ENCODE measurements at regions not wholly inside any gene's neighbourhood (a gene's known extent, or its start where the extent isn't known, plus 50 kb on each side); places are given as distances from the start of the nearest gene placed in this dataset.

DNA sequence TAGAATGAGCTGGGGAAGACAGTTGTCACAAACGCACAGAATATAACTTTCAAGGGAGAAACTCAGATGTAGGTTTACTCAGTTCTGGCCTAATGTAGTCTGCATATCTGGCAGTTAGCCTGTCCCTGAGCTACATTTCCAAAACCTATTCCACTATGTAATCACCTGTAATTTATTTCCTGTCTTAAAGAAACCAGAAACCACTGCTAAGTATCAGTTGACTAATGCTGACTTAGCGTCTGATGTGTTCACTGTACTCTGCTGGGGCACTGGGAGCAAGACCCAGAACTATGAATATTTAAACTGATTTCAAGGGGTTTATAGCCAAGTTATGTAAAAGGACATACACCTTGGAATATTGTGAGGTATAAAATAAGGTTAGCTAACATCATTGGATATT lies 1995.2 kb upstream of the PIK3C3 start (continued):
- no peak for TF ChIP-seq KAT2A (conservative IDR thresholded peaks at IDR 0.05; ENCODE audit: control insufficient read depth, low read depth, low read length)
- TF ChIP-seq, protein P1, sequence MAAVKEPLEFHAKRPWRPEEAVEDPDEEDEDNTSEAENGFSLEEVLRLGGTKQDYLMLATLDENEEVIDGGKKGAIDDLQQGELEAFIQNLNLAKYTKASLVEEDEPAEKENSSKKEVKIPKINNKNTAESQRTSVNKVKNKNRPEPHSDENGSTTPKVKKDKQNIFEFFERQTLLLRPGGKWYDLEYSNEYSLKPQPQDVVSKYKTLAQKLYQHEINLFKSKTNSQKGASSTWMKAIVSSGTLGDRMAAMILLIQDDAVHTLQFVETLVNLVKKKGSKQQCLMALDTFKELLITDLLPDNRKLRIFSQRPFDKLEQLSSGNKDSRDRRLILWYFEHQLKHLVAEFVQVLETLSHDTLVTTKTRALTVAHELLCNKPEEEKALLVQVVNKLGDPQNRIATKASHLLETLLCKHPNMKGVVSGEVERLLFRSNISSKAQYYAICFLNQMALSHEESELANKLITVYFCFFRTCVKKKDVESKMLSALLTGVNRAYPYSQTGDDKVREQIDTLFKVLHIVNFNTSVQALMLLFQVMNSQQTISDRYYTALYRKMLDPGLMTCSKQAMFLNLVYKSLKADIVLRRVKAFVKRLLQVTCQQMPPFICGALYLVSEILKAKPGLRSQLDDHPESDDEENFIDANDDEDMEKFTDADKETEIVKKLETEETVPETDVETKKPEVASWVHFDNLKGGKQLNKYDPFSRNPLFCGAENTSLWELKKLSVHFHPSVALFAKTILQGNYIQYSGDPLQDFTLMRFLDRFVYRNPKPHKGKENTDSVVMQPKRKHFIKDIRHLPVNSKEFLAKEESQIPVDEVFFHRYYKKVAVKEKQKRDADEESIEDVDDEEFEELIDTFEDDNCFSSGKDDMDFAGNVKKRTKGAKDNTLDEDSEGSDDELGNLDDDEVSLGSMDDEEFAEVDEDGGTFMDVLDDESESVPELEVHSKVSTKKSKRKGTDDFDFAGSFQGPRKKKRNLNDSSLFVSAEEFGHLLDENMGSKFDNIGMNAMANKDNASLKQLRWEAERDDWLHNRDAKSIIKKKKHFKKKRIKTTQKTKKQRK (IDR thresholded peaks at IDR 0.05; ENCODE audit: low read depth, low read length), result no peak
- TF ChIP-seq HCFC1 (IDR thresholded peaks at IDR 0.05; ENCODE audit: low read length), result no peak
- TF ChIP-seq, protein P2, sequence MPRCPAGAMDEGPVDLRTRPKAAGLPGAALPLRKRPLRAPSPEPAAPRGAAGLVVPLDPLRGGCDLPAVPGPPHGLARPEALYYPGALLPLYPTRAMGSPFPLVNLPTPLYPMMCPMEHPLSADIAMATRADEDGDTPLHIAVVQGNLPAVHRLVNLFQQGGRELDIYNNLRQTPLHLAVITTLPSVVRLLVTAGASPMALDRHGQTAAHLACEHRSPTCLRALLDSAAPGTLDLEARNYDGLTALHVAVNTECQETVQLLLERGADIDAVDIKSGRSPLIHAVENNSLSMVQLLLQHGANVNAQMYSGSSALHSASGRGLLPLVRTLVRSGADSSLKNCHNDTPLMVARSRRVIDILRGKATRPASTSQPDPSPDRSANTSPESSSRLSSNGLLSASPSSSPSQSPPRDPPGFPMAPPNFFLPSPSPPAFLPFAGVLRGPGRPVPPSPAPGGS (IDR thresholded peaks at IDR 0.05; ENCODE audit: borderline replicate concordance, insufficient read depth, low read depth, low read length, poor library complexity, severe bottlenecking), result no peak
- no peak for TF ChIP-seq RCOR1 (conservative IDR thresholded peaks at IDR 0.05; ENCODE audit: low read depth, low read length)
- TF ChIP-seq, protein P3, sequence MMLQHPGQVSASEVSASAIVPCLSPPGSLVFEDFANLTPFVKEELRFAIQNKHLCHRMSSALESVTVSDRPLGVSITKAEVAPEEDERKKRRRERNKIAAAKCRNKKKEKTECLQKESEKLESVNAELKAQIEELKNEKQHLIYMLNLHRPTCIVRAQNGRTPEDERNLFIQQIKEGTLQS (IDR thresholded peaks at IDR 0.05; ENCODE audit: borderline replicate concordance, extremely low read depth, low read depth, low read length), result no peak
- no peak for TF ChIP-seq HDGF (IDR thresholded peaks at IDR 0.05)
- no peak for TF ChIP-seq CHD1 (IDR thresholded peaks at IDR 0.05; ENCODE audit: low read depth, low read length)
- TF ChIP-seq, protein P4, sequence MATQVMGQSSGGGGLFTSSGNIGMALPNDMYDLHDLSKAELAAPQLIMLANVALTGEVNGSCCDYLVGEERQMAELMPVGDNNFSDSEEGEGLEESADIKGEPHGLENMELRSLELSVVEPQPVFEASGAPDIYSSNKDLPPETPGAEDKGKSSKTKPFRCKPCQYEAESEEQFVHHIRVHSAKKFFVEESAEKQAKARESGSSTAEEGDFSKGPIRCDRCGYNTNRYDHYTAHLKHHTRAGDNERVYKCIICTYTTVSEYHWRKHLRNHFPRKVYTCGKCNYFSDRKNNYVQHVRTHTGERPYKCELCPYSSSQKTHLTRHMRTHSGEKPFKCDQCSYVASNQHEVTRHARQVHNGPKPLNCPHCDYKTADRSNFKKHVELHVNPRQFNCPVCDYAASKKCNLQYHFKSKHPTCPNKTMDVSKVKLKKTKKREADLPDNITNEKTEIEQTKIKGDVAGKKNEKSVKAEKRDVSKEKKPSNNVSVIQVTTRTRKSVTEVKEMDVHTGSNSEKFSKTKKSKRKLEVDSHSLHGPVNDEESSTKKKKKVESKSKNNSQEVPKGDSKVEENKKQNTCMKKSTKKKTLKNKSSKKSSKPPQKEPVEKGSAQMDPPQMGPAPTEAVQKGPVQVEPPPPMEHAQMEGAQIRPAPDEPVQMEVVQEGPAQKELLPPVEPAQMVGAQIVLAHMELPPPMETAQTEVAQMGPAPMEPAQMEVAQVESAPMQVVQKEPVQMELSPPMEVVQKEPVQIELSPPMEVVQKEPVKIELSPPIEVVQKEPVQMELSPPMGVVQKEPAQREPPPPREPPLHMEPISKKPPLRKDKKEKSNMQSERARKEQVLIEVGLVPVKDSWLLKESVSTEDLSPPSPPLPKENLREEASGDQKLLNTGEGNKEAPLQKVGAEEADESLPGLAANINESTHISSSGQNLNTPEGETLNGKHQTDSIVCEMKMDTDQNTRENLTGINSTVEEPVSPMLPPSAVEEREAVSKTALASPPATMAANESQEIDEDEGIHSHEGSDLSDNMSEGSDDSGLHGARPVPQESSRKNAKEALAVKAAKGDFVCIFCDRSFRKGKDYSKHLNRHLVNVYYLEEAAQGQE (IDR thresholded peaks at IDR 0.05; ENCODE audit: low read depth, low read length), result no peak
- no peak for TF ChIP-seq ESRRA (IDR thresholded peaks at IDR 0.05; ENCODE audit: low read length)
- TF ChIP-seq ZZZ3 (IDR thresholded peaks at IDR 0.05; ENCODE audit: control insufficient read depth, insufficient read length, low read depth), result no peak
- no peak for TF ChIP-seq CREB1 (IDR thresholded peaks at IDR 0.05; ENCODE audit: low read depth)
- TF ChIP-seq NRF1 (conservative IDR thresholded peaks at IDR 0.05; ENCODE audit: low read depth, low read length), result no peak
- TF ChIP-seq POLR2AphosphoS2 (IDR thresholded peaks at IDR 0.05; ENCODE audit: low read depth, low read length), result no peak
- TF ChIP-seq MYB (IDR thresholded peaks at IDR 0.05; ENCODE audit: borderline replicate concordance, low read depth, low read length), result no peak

Measured in GM12878 (cell line).